Gastrocnemius medialis (tissue), 4 donors: ENCODE measurements at regions not wholly inside any gene's neighbourhood (a gene's known extent, or its start where the extent isn't known, plus 50 kb on each side); places are given as distances from the start of the nearest gene placed in this dataset.

Source experiments
- POLR2A ChIP-seq, 2 donors: fragments of 450-650 bp; IDR thresholded peaks; one replicate each; pipeline ENCODE4 v1.6.1; 2017; ENCODE audit warnings: antibody characterized with exemption in 2 of 2, mild to moderate bottlenecking in 2 of 2, moderate library complexity in 2 of 2
- TF ChIP-seq, protein P1 (sequence below), 5 experiments: fragments of 450-650 bp in 3 of 5; fragments of 200-600 bp in 2 of 5; sonication (generic) in 2 of 5; IDR thresholded peaks in 4 of 5; conservative IDR thresholded peaks in 1 of 5; 1 replicate in 4 of 5; 2 replicates in 1 of 5; pipeline ENCODE4 v1.5.1; 2016 to 2019; ENCODE audit warnings: antibody characterized with exemption in 5 of 5, mild to moderate bottlenecking in 3 of 5, moderate library complexity in 3 of 5

- TF ChIP-seq, protein P1, sequence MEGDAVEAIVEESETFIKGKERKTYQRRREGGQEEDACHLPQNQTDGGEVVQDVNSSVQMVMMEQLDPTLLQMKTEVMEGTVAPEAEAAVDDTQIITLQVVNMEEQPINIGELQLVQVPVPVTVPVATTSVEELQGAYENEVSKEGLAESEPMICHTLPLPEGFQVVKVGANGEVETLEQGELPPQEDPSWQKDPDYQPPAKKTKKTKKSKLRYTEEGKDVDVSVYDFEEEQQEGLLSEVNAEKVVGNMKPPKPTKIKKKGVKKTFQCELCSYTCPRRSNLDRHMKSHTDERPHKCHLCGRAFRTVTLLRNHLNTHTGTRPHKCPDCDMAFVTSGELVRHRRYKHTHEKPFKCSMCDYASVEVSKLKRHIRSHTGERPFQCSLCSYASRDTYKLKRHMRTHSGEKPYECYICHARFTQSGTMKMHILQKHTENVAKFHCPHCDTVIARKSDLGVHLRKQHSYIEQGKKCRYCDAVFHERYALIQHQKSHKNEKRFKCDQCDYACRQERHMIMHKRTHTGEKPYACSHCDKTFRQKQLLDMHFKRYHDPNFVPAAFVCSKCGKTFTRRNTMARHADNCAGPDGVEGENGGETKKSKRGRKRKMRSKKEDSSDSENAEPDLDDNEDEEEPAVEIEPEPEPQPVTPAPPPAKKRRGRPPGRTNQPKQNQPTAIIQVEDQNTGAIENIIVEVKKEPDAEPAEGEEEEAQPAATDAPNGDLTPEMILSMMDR (IDR thresholded peaks at IDR 0.05 in 4 of 5, conservative IDR thresholded peaks at IDR 0.05 in 1 of 5): no peak
- TF ChIP-seq POLR2A (IDR thresholded peaks at IDR 0.05): no peak
Observed at GRCh38 chr5:17113174-17113958, 104.1 kb upstream of the BASP1 start.
